Gastroesophageal sphincter (tissue), 3 donors: ENCODE measurements at regions not wholly inside any gene's neighbourhood (a gene's known extent, or its start where the extent isn't known, plus 50 kb on each side); places are given as distances from the start of the nearest gene placed in this dataset.

Source experiments
- CTCF ChIP-seq, 4 experiments: fragments of 200-600 bp in 2 of 4; fragments of 450-650 bp in 2 of 4; sonication (generic) in 1 of 4; IDR thresholded peaks; one replicate each; pipeline ENCODE4 v1.5.1; 2017 to 2019; ENCODE audit warnings: antibody characterized with exemption in 4 of 4, mild to moderate bottlenecking in 2 of 4, moderate library complexity in 2 of 4
- EP300 ChIP-seq: sonication (generic); formaldehyde crosslinking; IDR thresholded peaks from one replicate; pipeline ENCODE4 v1.6.1; 2017; ENCODE audit warnings: antibody characterized with exemption, mild to moderate bottlenecking
- POLR2A ChIP-seq, 2 donors: fragments of 450-650 bp; IDR thresholded peaks; one replicate each; pipeline ENCODE4 v1.6.1; 2017; ENCODE audit warnings: antibody characterized with exemption in 2 of 2, mild to moderate bottlenecking in 2 of 2, moderate library complexity in 1 of 2
- POLR2AphosphoS5 ChIP-seq: sonication (generic); formaldehyde crosslinking; IDR thresholded peaks from one replicate; pipeline ENCODE4 v1.6.1; 2017; ENCODE audit warnings: antibody characterized with exemption

GRCh38 chr2:6072768-6073167 lies 380.6 kb downstream of the SOX11 start:
- TF ChIP-seq CTCF (IDR thresholded peaks at IDR 0.05) (no peak), POLR2A (IDR thresholded peaks at IDR 0.05) (no peak), POLR2AphosphoS5 (no peak), EP300 (no peak)
